AG10803 (cell line): ENCODE measurements at regions not wholly inside any gene's neighbourhood (a gene's known extent, or its start where the extent isn't known, plus 50 kb on each side); places are given as distances from the start of the nearest gene placed in this dataset.

ENCODE experiments used
- DNase-seq: peaks from one replicate; pipeline ENCODE4 v3.0.0; 2010; ENCODE audit warnings: low read depth
- H3K4me3 ChIP-seq: 2 replicates; pipeline ENCODE4 v1.5.1; 2011; ENCODE audit warnings: mild to moderate bottlenecking, low read length, control low read depth
- TF ChIP-seq, protein P1 (sequence below): conservative IDR thresholded peaks from 2 replicates; pipeline ENCODE4 v1.5.1; 2011; ENCODE audit warnings: mild to moderate bottlenecking, low read length, control low read depth, inconsistent platforms

DNA sequence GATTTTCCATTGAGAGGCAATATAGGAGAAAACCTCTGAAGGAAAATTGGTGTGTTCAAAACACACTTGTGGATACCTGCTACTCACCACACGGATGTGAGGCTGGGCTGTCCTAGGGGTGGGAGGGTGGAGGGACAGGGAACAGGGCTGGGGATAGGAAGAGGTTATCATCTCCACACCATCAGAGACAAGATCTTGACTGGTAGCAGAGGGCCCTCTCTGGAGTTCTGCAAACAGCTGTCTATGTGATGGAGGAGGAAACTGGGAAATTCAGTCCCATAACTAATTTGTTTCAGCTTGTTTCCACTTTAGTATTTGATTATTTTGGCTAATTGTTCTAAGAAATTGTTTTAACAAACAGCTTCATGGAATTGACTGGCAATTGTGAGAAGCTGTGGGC, 91.6 kb upstream of the FSTL4 start:
- H3K4me3 ChIP-seq: no peak overlapping the region
- no peak for DNase-seq
- TF ChIP-seq, protein P1, sequence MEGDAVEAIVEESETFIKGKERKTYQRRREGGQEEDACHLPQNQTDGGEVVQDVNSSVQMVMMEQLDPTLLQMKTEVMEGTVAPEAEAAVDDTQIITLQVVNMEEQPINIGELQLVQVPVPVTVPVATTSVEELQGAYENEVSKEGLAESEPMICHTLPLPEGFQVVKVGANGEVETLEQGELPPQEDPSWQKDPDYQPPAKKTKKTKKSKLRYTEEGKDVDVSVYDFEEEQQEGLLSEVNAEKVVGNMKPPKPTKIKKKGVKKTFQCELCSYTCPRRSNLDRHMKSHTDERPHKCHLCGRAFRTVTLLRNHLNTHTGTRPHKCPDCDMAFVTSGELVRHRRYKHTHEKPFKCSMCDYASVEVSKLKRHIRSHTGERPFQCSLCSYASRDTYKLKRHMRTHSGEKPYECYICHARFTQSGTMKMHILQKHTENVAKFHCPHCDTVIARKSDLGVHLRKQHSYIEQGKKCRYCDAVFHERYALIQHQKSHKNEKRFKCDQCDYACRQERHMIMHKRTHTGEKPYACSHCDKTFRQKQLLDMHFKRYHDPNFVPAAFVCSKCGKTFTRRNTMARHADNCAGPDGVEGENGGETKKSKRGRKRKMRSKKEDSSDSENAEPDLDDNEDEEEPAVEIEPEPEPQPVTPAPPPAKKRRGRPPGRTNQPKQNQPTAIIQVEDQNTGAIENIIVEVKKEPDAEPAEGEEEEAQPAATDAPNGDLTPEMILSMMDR: no peak

DNA sequence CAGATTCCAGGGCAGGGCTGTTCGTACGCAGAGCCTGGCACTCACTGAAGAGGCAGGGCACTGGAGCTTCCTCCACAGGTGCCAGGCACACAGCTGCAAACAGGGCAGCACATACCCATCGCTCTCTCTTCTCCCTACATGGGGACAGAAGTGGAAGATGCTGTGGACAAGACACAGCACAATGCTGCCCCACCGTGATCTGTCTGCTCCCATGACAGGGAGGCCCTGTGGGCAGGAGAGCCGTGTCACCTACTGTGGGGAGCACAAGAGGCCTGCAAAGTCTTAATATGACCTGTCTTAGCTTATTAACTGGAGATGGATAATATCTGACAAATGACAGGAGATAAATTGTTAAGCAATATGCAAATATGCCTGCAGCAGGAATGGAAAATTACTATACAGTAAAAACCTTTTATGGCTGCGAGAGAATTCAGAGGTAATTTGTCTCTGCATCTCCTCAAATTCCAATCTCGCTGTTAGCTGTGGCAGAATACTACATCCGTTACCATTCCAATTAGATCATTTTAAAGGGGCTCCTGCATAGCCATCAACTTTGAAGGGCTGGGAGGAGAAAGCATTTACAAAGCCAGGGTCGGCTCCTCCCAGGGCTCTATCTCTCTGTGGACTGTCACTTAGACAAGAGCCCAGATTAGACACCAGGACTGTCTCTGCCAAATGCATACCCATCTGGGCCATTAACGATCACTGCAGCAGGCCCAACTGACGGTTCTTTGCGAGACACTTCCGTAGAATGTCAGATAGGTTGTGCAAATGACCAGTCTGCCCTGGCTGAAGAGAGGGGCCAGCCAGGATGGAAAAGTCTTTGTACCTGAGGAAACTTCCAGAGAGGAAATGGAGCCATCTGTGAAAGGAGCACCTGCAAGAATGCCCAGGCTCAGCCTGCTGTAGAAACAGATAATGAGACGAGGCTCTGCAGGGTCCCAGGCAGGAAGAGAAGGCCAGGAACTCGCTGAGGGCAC, 90.7 kb upstream of the FSTL4 start:
- no peak overlapping the region for H3K4me3 ChIP-seq
- no peak for DNase-seq
- TF ChIP-seq, protein P1: no peak

DNA sequence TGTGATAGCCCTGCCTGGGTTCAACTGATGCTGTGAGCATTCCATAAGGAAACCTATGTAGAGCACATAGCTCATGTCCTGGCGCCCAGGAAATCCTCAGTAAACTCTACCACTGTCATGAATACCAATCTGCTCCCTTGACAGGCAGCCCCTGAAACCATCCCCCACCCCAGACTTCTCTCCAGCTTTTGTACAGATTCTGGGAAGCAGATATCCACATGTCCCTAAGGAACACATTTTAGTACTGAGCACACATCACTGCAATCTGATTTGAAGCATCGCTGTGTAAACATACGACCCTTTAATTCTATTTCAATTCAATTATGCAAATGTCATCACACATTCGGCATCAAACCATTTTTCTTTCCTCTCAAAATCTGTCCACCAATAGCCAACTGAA, 89.5 kb upstream of the FSTL4 start:
- TF ChIP-seq, protein P1: no peak
- no peak overlapping the region for H3K4me3 ChIP-seq
- DNase-seq: no peak

DNA sequence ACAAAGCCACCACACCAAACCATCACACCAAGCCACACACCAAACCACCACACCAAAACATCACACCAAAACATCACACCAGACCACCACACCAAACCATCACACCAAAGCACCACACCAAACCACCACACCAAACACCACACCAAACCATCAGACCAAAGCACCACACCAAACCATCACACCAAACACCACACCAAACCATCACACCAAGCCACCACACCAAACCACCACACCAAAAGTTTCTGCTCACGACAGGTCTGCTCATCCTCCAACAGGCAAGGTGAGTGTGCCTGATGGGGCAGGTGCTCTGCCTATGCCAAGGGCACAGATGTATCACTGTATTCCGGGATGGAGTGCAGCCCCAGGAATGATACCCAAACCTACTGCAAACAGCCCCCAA, 87.9 kb upstream of the FSTL4 start:
- DNase-seq: no peak
- TF ChIP-seq, protein P1: no peak

DNA sequence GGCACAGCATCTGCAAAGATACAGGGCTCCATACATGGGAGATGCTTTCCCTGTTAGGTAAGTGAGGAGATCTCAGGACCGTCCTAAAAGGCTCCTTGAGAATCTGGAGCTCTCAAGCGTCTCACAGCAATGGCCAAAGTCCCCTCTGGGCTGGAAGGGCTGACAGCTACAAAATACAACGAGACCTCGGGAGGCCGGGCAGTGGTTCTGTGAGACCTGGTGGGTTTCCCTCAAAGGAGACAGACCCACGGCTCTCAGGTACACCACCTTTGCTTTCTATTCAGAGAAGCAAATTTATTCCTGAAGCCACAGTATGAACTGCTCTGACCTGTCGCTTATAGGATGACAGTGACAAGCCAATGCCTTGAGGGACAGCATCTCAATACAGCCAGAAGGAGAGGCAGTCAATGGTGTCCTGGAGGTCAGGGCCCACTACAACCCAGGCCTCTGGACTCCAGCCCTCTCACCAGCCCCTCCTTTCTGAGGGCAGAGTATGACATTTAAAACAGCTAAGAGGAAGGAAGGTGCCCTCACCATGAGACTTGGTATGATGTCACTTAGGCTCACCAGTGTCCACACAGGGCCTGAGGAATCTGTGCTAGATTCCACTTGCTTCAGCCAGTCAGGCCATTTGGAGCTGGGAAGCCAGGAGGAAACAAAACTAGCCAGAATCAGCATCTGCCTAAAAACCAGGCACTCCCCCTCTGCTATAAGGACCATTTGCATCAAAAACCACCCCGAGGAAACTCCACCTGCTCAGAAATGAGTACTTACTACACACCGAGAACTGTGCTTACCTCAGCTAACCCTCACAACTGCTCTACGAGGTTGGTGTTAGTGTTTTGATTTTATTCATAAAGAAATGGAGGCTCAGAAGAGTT, 86.5 kb upstream of the FSTL4 start:
- H3K4me3 ChIP-seq: no peak overlapping the region
- no peak for DNase-seq
- TF ChIP-seq, protein P1: no peak

More for the DNA sequence above, 87.9 kb upstream of the FSTL4 start:
- no peak overlapping the region for H3K4me3 ChIP-seq

DNA sequence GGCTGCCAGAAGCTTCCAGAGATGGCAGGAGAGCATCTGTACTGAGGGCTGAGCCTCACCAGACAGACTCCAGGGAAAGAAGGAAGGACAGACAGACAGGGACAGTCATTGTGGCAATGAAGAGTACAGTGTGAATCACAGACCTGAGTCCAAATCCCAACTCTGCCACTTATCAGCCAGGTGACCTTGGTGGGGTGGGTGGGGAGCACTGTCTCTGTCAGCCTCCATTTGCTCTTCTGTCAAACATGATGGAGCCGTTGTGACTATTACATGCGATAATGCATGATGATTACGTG, 85.9 kb upstream of the FSTL4 start:
- DNase-seq: no peak
- no peak overlapping the region for H3K4me3 ChIP-seq
- TF ChIP-seq, protein P1: no peak
